ENCODE measurements at regions not wholly inside any gene's neighbourhood (a gene's known extent, or its start where the extent isn't known, plus 50 kb on each side); places are given as distances from the start of the nearest gene placed in this dataset.

- Histone ChIP-seq H3K4me3 (replicated peaks; ENCODE audit: insufficient read depth, low read length) (no peak overlapping the region), H3K27me3 (ENCODE audit: insufficient read depth, poor library complexity, severe bottlenecking) (peaks cover 4% of the 10 kb centered on the region), H3K27ac (replicated peaks) (no peak overlapping the region)
- TF ChIP-seq CTCF (IDR thresholded peaks at IDR 0.05; ENCODE audit: insufficient read depth, low read length): no peak
- no peak for TF ChIP-seq POLR2AphosphoS5 (IDR thresholded peaks at IDR 0.05; ENCODE audit: low read depth)
- TF ChIP-seq GABPA (IDR thresholded peaks at IDR 0.05; ENCODE audit: low read depth): no peak
- no peak for TF ChIP-seq SPI1 (IDR thresholded peaks at IDR 0.05; ENCODE audit: borderline replicate concordance, low read depth)
- no peak for TF ChIP-seq REST (IDR thresholded peaks at IDR 0.05; ENCODE audit: insufficient replicate concordance, low read depth)
- no peak for DNase-seq (ENCODE audit: low read depth in 1 of 2, low spot score in 1 of 2)
These were observed 196.4 kb upstream of the PRICKLE1 start for GRCh38 chr12:42785944-42786343.

GRCh38 chr12:42780671-42781070, 191.1 kb upstream of the PRICKLE1 start:
- no peak for DNase-seq (ENCODE audit: low read depth in 1 of 2, low spot score in 1 of 2)
- Histone ChIP-seq H3K4me3 (replicated peaks; ENCODE audit: insufficient read depth, low read length) (no peak overlapping the region), H3K27ac (replicated peaks) (no peak overlapping the region), H3K27me3 (ENCODE audit: insufficient read depth, poor library complexity, severe bottlenecking) (peaks cover 8% of the 10 kb centered on the region)
- TF ChIP-seq GABPA (IDR thresholded peaks at IDR 0.05; ENCODE audit: low read depth) (no peak), POLR2AphosphoS5 (IDR thresholded peaks at IDR 0.05; ENCODE audit: low read depth) (no peak), REST (IDR thresholded peaks at IDR 0.05; ENCODE audit: insufficient replicate concordance, low read depth) (no peak), CTCF (IDR thresholded peaks at IDR 0.05; ENCODE audit: insufficient read depth, low read length) (no peak), SPI1 (IDR thresholded peaks at IDR 0.05; ENCODE audit: borderline replicate concordance, low read depth) (no peak)

GRCh38 chr12:42779186-42779859, 189.8 kb upstream of the PRICKLE1 start:
- TF ChIP-seq CTCF (IDR thresholded peaks at IDR 0.05; ENCODE audit: insufficient read depth, low read length) (no peak), REST (IDR thresholded peaks at IDR 0.05; ENCODE audit: insufficient replicate concordance, low read depth) (no peak), SPI1 (IDR thresholded peaks at IDR 0.05; ENCODE audit: borderline replicate concordance, low read depth) (no peak), GABPA (IDR thresholded peaks at IDR 0.05; ENCODE audit: low read depth) (no peak), POLR2AphosphoS5 (IDR thresholded peaks at IDR 0.05; ENCODE audit: low read depth) (no peak)
- no peak overlapping the region for H3K27ac ChIP-seq (replicated peaks)
- peaks cover 4% of the 10 kb centered on the region for H3K27me3 ChIP-seq (ENCODE audit: insufficient read depth, poor library complexity, severe bottlenecking)
- H3K4me3 ChIP-seq (replicated peaks; ENCODE audit: insufficient read depth, low read length): no peak overlapping the region
- DNase-seq (ENCODE audit: low read depth in 1 of 2, low spot score in 1 of 2): no peak

All from HL-60 (cell line).